SHP77 (cell line): ENCODE measurements at regions not wholly inside any gene's neighbourhood (a gene's known extent, or its start where the extent isn't known, plus 50 kb on each side); places are given as distances from the start of the nearest gene placed in this dataset.
"Not testable (repeated sequence)": the region's sequence is repeated elsewhere in the genome, so short reads cannot be mapped to it uniquely, and the experiment has no call there.

Source experiments
- DNase-seq, 2 experiments: peaks; one replicate each; lab custom pipeline; 2025; lab: John Stamatoyannopoulos, UW

DNA sequence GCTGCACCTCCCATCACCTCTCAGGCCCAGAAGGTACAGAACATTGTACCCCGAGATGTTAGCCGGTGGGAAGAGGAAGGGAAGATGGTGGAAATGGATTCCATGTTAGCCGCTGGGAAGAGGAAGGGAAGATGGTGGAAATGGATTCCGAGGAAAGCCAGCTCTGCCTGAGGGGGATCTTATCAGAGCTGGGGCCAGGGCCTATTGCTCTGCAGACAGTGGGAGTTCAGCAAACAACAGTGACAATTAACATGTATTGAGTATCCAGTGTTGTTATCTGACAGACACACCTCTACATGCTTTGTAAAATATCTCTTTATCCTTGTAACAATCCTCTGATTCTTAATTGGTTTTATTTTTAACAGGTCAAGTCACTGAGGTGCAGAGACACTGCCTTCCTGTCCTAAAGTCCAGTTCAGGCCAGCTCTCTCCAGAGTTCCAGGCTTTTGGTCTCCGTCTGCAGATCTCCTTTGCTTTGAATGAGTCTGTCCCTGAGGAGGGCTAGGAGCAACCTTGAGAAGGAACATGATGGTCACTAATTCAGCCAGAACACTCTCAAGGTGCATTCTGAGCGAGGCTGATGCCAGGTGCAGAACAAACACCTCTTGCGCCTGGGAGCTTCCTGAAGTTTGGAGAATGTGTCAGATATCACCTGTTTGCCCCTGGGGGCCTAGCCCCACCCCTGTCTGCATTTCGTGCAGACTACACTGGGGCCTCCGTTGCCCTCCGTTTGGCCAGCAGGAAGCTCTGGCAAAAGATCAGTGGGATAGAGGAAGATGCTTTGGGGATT is 82.4 kb upstream of the PODXL start:
- no peak for DNase-seq

DNA sequence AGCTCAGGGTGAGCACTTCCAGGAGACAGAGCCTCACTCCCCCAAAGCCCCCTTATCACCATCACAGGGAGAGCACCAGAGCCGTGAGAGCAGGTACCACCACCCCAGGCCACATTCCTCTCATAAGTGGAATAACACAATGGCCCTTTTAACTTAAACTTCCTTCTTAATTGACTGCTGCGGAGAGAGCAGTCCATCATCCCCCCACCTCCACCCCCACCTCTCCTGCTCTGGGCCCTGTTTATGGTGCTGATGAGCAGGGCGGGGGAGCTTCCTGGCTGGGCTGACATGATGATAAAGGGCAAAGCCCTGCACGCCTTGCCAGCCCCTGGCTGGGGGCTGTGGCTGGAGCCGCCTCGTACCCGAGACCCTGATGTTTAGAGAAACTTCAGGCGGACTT is 81.4 kb upstream of the PODXL start:
- no peak for DNase-seq

DNA sequence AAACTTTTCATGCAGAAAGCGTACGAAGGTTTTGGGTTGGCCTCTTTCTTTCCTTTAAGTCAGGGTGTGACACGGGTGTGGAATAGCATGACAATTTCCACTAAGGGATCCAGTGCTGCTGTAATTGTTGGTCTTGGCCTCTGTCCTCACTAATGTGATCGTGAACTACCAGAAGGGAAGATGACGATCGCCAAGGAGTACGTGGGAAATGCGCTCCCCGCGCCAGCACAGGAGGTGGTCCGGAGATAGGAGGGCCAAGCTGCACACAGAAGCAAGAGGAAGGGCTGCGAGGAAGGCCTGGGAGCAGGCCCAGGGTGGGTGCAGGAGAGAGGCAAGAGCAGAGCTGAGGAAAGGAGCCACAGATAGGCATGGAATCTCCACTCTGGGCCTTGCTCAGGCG is 79.7 kb upstream of the PODXL start:
- DNase-seq, result no peak

DNA sequence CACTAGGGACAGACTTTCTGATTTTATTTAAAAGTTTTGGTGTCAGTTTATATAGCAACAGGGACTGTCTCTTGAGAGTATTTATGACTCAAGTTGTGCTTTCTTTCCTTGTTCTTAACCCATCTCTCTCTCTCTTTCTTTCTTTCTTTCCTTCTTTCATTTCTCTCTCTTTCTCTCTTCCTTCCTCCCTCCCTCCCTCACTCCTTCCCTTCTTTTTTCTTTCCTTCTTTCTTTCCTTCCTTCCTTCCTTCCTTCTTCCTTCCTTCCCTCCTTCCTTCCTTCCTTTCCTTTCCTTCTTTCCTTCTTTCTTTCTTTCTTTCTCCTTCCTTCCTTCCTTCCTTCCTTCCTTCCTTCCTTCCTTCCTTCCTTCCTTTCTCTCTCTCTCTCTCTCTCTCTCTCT is 77.8 kb upstream of the PODXL start:
- not testable (repeated sequence) for DNase-seq

DNA sequence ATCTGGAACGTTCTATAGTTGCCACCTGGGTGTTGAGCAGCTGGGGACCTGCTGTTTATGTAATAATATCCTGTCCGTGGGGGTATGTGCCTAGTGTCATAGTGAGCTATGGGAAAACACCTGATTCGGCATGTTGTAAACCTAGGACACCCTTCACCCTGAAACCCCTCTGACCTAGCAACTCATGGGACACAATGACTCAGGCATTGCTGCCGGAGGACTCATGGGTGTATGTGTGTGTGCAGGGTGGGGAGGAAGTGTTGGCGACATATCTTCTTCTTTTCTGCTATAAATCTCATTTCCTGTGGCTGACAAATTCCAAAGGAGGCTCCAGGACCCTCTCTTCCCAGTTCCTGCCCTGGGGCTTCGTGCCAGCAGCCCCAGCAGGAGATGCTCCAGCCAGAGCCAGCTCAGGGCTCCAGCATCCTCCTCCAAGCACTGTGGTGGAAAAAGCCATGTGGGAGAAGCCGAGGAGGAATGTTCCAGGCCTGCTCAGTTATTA is 77.0 kb upstream of the PODXL start:
- no peak for DNase-seq

DNA sequence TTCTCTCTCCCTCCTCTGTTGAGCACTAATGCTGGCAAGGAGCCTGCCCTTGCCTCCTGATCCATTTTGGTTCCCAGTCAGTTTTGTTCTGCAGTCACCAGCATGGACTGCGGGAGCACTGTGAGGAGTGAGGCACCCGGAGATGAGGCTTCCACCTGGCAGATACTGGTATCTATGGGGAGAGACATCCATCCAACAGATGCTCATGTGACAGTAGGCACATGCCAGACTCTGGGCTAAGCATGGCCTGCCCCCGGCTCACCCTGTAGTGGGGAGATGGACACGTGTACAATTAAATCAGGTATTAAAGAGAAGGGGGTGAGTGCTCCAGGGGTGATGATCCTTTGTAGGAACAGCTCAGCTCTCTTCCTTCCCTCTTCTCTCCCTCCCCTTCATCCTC is 74.0 kb upstream of the PODXL start:
- DNase-seq, result no peak

DNA sequence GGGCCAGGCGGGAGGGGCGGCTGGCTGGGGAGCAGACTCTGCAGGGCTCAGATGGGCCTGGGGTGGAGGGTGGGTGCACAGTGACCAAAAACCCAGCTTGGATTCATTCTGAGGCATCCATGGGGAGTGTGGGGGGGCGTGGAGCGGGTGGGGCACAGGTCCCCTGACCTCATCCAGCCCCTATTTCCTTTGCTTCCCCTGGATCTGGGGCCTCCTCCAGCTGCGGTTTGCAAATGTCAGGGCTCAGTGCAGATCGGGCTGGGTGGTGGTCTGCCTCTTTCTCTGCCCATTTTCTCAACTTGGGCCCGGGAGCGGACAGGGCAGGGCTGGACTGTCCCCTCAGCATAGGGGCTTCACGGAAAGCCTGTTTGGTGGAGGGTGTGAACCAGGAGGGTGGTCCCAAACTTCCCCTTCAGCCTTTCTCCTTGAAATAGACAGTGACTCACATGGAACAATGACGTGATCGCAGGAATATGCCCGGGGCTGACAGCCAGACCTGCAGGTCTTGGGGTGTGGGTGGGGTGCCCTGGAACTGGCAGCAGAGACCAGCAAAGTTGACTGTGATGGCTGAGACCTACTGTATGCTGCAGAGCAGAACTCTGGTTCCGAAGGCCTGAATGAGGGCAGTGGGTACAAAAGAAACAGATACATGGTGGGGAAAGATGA is 72.9 kb upstream of the PODXL start:
- no peak for DNase-seq

DNA sequence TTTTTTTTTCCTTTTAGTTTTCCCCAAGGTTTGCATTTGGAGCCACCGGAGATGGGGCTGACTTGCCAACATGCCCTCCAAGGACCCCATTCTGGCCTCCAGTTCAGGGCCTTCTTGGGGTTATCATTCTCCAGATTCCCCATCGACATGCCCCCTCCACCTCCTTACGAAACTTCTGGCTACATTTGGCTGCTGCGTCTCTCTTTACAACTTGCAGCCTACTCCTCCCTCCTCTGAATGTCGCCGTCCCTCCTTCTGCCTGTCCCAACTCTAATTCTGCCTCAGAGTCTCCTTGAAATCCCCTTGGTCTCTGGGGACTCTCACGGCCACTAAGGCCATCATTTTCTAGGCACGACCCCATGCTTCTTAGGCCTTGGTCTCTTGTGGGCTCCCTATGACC is 72.2 kb upstream of the PODXL start:
- DNase-seq, result no peak

DNA sequence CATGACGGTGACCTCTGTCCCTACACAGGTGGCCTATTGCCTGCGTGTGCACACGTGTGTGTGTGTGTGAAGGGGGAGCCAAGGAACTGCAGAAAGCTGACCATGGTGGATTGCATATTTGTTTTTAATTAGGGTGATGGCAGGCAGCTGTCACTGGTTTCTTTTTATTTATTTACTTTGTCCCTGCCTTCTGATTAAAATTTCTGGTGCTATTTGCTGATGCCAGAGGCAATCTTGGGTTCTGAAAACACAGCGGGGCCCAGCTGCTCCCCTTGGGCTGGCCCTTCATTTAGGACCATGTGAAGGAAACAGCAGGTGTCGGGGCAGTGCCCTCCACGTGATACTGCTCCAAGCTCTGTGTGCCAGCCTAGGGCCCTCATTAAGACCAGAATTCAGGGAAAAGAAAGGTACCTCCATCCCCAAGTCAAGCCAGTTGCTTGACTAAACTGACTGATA is 71.3 kb upstream of the PODXL start:
- DNase-seq, result peak; percentile 28 to 76

DNA sequence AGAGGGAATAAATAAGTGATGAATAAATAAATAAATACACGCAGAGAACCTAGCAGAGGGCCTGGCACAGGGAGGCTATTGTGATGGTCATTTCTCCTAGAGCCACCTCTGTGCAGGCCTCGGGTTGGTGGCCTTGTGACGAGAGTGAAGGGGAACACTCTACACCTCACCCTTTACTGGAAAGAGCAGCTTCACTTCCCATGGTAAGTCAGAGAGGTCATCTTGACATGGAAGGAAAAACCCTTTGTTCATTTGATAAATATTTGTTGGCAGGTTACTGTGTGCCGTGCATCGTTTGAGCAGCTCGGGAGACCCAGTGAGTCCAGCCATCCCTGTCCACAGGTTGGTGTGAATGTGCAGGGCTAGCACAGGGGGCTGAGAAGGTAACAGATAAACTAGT is 70.2 kb upstream of the PODXL start:
- DNase-seq, result no peak

DNA sequence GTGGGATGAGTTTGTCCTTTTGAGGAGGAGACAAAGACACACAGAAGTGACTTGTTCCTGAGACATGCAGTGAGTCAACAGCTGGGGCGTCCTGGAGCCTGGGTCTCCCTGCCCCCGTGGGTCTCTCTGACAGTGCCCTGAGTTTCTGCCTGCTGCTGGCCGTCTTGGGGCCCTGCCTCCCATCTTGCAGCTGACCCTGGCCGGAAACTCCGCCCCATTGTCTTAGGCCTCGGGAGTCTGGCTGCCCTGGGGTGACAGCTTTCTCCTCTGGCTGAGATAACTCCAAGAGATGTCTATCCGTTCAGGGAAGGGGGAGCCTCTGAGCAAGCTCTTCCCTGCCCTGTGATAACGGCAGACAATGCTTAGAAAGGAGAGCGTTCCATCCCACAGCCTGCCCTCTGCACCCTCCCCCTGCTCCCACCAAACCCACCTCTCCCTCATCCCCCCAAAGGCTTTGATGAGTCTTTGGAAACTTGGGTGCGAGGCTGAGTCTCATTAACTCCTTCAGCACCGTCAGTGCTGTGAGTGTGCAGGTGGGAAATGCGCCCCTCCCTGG is 69.5 kb upstream of the PODXL start:
- DNase-seq, result no peak

DNA sequence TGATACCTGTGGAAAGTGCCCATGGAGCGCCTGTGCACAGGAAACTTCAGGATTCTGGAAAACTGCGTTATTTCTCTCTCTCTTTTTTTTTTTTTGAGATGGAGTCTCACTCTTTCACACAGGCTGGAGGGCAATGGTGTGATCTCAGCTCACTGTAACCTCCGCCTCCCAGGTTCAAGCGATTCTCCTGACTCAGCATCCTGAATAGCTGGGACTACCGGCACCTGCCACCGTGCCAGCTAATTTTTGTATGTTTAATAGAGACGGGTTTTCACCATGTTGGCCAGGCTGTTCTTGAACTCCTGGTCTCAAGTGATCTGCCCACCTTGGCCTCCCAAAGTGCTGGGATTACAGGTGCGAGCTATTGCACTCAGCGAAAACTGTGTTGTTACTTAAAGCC is 68.9 kb upstream of the PODXL start:
- not testable (repeated sequence) for DNase-seq

DNA sequence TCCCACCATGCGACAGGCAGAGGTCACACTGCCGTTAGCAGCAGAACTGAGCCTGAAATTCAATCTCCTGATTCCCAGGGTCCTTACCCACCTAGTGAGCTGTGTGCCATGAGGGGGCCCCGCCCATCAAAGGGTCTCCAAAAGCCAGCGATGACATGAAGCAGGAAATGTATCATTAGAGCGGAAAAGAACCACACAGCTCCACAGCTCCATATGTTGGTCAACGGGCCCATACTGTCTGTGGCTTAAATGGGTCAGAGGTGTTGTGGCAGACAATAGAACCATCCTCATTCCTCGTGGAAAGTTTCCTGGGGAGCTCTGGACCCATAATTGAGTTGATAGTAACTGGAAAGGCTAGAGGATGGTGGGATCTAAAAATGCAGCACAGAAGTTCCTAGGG is 68.1 kb upstream of the PODXL start:
- no peak for DNase-seq

DNA sequence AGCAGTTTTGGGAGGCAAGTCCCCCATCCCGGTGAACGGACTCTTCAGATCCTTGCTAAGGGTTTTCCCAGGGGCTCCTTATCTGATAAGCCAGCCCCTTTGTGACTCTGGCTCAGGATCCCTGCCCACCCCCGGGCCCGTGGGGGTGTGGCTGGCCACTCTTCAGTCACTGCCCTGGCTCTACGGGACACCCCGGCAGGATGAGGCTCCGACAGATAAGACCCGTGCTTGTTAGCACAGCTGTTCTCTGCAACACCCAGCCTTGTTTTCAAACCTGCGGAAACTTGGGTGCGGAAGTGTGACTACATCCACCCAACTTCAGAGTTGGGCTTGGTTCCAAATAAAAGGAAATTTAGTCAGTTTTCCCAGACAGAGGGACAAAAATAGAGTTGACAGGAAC is 66.7 kb upstream of the PODXL start:
- peak in 1 of 2 experiments; percentile 4 for DNase-seq

DNA sequence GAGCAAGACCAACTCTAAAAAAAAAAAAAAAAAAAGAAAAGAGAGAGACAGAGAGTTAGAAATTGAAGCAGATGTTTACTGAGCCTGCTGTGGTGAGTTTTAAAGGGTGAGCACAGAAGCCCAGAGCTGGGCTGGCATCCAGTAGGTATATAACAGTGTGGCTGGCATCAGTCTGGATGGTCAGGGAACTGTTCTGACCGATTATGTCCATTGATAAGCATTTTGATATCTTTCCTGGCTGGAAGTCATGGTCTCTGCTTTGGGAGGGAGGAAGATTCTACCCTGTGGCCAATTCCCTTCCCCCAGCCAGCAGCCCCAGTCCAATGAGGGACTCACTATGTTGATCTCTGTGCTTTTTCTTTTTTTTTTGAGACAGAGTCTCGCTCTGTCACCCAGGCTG is 65.2 kb upstream of the PODXL start:
- DNase-seq, result no peak

DNA sequence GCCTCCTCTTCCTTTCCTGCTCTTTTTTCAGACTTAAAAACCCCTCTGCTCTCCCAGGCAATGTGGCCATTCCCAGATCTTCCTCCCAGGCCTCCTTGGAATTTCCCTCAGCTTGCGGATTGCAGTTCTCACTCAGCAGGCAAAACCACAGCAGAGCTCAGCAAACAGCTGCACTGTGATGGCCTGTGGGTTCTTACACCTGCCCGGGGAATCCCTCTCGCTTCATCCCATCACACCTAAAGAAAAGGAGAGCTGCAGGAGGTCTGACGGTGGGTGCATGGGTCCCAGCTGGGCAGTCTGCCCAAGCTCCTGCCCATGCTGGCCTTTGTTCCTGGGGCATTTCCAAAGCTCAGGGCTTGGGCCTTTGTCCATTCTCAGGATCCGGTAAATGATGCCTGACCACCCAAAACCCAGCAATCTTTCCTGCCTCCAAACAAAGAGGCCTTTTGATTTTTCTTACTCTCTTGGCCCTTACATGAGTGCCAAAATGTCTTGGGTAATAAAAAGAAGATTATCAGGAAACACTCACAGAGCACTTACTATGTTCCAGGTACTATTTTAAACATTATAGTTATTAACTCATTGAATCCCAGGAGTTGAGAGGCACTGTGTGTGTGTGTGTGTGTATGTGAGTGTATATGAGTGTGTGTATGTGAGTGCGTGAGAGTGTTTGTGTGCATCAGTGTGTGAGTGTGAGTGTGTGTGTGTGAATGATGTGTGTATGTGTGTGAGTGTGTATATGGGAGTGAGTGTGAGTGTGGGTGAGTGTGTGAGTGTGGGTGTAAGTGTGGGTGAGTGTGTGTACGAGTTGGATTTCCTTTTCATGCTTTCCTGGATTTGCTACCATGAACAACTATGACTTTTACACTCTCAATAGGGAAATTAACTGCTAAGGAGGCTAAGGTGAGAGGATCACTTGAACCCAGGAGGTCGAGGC is 64.5 kb upstream of the PODXL start:
- DNase-seq, result no peak

DNA sequence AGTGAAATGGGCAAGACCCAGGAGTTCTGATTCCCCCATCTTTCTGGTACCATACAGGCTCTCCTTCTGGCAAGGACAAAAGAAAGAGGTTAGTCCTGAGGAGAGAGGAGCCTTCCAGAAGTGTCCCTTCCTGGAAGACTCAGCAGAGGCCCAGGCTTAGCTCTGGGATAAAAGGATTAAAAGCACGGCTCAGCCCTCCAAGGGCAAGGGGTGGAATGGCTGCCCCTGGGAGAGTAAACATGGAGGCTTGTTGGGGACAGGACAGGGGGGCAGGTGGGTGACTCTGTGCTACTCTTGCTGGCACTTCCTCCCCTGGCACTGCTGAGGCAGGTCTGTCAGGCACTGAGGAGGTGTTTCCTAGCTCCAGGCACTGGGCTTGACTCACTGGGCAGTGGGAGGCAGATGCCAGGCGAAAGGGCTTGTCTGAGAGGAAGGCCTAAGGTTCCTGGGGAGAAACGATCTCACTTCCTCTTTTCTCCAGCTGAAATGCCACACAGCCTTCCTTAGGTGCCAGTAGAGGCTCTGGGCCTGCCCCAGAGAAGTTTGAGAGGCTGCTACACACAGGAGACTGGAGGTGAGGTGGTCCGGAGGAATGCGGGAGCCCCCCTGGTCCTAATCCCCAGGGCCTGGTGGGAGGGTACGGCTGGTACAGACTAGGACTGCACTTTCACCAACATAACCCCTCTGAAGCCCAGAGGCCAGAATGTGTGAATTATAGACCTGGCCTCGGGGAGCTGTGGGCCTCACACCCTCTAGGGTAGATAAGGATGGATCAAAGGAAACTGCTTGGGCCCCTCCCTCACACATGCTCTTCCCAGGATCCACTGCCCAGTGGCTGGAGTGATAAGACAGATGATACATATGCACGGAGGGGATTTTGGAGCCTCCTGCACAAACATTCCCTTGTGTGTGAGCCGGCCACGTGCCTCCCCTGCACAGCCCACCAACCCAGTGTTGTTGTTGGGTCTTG is 63.2 kb upstream of the PODXL start:
- DNase-seq, result no peak

DNA sequence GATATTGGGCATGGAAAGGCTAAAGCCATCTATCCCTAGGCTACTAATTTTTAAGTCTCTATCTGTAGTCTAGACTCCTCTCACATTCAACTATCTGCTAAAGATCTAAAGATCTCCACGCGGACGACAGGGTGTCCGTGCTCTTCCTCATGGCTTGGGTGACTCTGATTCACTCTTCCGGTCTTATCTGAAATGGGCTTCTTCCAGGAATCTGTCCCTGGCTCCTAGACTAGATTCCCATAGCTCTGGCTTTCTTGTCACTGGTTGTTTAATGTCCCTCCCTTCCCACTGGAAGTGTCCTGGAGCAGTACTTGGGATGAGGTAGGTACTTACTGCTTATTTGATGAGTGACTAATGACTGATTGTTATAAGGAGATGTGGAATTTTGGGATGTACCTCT is 62.0 kb upstream of the PODXL start:
- no peak for DNase-seq

DNA sequence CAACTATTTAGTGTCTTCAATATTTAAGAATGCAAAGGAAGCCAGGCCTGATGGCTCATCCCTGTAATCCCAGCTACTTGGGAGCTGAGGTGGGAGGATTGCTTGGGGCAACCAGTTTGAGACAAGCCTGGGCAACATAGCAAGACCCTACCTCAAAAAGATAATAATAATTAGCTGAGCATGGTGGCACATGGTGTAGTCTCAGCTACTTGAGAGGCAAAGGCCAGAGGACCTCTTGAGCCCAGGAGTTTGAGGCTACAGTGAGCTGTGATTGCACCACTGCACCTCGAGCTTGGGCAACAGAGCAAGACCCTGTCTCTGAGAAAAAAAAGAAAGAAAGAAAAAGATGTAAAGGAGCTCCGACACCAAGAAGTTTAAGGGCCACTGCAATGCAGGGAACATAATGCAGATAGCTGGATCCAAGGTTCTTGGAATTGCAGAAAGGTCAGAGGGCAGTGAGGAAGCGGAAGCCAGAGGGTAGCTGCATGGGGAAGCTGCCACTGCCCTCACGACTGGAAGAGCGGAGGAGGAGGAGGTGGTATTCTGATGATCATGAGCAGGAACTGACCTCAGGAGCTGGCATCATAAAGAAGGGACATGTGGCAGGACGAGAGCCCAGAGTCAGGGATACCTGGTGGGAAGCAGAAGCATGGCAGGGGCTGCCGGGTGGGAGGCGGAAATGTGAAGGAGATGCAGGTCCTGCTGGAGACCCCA is 60.2 kb upstream of the PODXL start:
- DNase-seq, result no peak

DNA sequence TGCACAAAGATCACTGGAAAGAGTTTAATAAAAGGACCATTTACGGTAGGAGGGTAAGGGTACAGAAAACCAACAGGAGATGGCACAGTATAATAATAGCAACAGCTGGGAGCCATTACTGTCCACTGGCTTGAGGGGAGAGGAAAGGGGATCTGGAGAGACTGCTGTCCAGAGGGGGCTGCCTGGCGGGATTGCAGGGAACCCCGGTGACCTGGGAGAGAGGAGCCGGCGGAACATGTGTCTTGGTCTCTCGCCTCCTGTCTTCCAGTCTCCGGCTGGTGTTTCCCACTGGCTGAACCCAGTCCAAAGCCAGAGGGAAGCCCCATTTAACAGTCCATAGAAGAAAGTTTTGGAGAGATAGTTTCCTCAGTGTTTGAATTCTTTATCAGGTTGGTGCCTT is 57.5 kb upstream of the PODXL start:
- no peak for DNase-seq
